NOMO-1 treated with DMSO at 0.1 percent for 48 hours (cell line): ENCODE measurements at regions not wholly inside any gene's neighbourhood (a gene's known extent, or its start where the extent isn't known, plus 50 kb on each side); places are given as distances from the start of the nearest gene placed in this dataset.

Source experiments
- DNase-seq: peaks from one replicate; lab custom pipeline; 2025; ENCODE audit not compliant: unreplicated experiment; lab: John Stamatoyannopoulos, UW

DNA sequence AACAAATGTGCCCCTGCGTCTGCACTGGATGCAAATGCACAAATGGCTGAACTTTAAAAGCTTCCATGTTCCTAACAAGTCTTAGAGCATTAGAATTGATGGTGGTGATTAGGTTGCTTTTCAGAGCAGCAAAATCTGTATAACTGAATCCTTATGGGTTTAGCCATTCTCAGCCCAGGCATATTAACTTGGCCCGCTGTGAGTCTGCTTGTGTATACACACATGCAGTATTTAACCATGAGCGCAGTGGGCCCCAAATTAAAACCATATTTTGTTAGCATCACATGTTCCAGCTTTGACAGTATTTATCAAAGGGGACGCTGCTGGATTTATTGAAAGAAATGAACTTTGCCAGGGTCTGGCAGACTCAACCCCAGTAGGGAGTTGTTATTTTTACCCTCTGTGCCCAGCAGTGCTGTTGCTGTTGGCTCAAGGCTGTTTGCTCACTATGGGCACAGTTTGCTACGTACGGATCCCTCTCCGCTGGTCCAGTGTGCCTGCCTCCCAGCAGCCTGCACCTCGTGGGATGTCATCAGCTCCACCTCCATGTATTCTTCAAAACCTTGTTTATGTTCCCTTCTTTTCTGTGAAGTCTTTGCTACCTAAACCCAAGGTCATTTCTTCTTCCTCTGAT, 144.7 kb downstream of the QRSL1 start:
- no peak for DNase-seq

DNA sequence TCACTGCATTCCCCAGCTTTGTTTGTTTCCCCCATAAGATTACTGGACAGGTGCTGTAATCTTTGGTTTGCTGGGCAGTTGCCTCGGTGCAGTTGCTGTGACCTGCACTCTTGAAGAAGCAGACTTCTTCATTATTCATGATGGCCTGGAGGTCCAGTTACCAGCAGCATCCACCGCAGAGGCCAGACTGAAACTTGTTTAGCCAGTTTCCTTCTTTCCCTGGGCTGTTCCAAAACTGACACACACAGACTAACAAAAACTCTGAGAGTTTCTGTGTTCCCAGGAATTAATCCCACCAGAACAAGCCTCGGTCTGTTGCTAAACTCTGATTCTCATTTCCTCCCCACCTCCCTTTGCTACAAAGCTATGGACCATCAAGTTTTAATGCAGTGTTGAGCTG, 144.1 kb downstream of the QRSL1 start:
- no peak for DNase-seq

DNA sequence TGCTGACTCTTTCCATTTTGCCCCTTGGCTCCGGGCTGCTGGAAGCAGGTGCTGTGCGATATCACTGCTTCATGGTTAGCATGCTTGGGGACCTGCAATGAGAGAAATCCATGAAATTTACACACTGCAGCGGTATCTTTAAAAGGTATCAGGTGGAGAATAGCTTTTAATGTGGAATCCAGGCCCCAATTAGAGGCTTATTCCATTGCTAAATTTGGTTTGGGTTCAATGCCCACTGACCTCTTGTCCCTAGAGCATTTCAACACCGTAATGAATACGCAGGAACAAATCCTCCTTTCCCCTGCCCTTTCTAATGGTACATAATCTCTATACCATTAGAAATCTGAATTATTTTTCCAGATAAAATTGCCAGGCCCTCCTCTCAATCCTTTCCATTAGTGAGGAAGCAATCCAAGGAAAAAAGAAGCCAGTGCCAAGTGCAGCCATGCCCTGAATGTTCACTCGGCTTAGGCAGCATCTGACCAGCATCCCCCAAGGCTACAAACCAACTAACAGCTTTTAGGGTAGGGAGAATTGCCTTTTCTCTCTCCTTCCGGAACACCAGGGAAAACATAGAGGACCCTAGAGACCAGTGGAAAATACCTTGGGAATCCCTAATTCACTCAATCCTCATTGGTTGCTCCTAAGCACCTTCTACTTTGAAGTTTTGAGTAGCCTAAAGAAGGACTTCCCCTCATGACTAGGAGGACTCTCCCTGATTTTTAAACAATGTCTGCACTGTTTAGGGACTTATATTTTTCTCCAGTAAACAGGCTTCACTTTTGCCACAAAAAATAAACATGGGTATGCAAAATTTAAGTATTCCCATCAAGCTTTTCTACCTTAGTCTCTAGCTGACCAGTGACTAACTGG, 143.1 kb downstream of the QRSL1 start:
- DNase-seq, result no peak

DNA sequence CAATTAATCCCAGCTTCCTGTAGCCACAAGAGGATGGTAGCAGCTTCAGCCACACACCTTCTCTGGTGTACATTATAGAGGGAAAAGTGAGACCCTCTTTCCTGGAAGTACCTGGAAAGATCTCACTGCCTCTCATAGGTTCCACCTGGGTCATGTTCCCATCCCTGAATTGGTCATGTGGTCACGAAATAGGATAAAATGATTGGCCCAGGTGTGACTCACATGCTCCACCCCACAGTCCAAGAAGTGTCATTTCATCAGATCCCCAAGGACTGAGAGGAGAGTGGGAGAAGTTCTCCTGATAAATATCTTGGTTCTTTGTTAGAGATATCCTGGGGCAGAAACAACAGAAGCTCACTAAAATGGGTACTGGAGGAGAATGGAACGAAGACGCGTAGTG, 142.4 kb downstream of the QRSL1 start:
- no peak for DNase-seq

DNA sequence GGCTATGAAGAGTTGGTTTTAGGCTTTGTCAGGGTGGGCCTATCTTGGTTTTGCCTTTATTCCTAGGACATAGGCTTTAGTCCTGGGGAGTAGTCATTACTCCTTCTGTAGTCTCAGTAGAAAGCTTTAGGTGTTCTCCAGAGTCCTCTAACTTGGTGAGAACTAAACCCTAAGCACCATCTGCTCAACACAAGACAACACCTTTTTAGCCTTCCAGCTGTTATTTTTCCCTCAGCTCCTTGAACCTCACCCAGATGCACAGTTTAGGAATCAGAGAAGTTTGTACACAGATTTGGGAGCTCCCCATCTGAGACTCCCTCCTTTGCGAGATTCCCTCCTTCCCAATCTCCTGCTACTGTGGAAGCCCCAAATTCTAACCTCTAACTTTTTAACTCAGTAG, 141.3 kb downstream of the QRSL1 start:
- no peak for DNase-seq

DNA sequence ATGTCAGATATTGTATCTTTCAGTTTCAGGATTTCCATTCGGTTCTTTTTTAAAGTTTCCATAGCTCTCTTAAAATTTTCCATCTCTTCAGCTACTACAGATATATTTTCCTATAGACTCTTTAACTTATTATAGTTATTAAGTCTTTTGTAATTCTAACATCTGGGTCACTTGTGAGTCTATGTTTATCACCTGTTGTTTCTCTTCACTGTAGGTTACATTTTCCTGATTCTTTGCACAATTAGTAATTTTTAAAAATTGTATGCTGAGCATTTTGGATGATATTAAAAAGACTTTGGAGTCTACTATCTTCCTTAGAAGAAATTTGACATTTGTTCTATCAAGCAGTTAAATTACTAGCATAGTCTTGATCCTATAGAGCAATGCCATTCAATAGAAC, 140.7 kb downstream of the QRSL1 start:
- no peak for DNase-seq

DNA sequence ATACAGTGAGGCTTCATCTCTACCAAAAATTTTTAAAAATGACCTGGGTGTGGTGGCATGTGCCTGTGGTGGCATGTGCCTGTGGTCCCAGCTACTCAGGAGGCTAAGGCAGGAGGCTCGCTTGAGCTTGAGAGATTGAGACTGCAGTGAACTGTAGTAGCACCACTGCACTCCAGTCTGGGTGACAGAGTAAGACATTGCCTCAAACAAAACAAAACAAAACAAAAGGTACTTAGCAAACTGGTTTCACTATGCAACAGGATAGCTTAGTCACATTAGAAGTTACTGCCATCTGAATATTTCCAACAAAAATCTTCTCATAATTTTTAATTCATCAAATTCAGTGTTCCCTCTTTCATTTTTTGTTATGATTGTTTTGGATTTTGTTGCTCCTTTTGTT, 137.9 kb downstream of the QRSL1 start:
- no peak for DNase-seq

DNA sequence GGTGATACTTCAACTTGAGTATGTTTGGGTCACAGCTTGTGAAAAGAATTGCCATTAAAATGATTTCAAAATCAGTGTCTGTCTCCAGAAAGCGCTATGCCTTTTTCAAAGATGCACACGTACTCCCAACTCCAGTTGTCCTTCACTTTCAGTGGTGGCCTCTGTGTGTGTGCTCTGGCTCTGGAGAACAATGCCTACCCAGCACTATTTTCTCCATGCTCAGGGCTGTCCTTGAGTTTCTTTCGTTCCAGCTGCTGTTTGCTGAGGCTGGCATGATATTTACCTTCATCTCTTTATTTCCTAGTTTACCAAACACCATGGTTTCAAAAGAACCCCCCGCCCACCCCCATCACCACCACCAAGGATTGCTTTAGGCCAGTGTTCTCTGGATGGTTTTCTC, 136.8 kb downstream of the QRSL1 start:
- no peak for DNase-seq

DNA sequence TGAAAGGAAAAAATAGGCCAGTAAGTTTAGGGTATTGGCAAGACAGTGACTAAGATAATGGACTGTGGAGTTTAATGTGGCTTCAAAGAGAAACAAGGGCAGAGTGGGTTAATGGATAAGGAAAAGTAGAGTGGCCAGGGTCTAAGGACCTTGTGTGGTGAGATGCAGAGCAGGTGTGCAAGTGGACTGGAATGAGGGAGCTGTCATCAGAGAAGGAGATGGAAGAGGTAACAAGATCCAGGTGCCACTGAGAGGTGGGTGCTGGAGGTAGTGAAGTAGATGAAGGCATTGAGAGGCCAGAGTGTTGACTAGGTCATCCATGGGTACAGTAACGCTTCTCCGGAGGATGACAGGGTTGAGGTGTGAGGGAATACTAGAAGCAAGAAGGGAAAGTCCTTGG, 136.1 kb downstream of the QRSL1 start:
- DNase-seq, result no peak

DNA sequence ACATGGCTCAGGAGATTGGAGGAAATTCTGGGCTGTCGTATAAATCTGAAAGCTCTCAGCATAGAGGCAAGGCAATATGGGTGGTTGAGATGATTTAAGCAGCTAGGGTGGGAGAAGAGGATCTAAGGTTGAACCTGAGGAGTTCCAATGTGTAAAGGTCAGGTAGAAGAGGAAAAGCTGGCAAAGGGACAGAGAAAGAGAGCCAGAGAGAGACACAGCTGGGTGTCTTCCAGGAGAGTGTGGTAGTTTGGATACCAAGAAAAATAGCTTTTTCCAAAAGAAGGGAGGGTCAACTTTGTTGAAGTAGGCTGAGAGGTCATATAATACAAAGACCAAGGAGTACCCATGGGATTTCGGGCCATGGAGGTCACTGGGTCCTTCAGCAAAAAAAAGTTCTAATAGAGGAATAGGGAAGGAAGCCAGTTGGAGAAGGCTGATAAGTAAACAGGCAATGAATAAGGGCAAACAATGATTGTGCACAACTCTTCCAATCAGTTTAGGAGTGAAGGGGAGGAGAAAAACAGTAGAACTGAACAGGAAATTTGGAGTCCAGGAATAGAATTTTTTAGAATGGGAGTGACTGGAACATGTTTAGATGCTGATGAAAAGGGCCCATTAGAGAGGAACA, 135.1 kb downstream of the QRSL1 start:
- no peak for DNase-seq

DNA sequence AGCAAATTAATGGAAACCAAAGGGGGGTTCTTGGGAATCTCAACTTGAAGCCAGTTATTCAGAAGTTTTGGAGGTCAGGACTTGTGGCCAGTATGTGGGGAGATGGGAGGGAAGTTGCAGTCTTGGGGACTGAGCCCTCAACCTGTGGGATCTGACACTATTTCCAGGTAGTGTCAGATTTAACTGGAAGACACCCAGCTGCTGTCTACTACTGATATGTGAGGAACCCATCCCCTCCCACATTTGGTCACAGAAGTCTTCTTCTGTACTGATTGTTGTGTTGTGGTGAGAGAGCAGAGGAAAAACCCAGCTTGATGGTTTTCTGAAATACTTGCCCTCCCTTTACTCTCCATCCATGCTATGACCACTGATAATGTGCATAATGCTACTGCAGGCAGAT, 134.0 kb downstream of the QRSL1 start:
- DNase-seq, result no peak

DNA sequence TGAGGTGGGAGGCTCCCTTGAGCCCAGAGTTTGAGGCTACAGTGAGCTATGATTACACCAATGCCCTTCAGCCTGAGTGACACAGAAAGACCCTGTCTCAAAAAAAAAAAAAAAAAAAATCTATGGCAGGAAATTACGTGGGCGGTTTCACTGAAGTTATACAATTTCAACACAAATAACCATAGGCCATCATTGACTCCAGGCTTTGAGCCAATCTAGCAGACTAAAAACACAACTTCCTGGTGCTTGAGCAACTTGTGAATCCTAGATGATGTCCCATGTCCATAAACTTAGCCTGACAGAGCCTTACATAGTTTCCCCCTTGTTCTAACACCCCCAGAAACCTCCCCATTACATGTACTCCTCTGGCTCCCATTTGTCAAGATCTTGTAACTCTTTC, 131.8 kb downstream of the QRSL1 start:
- no peak for DNase-seq

DNA sequence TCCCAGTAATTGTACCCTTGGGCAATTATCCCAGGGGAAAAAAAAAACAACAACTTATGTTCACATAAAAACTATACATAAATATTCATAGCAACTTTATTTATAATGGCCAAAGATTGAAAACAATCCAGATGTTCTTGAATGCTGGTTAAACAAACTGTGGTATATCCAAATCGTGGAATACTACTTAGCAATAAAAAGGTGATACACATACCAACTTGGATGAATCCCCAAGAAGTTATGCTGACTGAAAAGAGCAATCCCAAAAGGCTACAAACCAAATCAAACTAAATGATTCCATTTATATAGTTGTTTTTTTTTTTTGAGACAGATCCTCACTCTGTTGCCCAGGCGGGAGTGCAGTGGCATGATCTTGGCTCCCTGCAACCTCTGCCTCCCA, 129.7 kb downstream of the QRSL1 start:
- DNase-seq, result no peak

DNA sequence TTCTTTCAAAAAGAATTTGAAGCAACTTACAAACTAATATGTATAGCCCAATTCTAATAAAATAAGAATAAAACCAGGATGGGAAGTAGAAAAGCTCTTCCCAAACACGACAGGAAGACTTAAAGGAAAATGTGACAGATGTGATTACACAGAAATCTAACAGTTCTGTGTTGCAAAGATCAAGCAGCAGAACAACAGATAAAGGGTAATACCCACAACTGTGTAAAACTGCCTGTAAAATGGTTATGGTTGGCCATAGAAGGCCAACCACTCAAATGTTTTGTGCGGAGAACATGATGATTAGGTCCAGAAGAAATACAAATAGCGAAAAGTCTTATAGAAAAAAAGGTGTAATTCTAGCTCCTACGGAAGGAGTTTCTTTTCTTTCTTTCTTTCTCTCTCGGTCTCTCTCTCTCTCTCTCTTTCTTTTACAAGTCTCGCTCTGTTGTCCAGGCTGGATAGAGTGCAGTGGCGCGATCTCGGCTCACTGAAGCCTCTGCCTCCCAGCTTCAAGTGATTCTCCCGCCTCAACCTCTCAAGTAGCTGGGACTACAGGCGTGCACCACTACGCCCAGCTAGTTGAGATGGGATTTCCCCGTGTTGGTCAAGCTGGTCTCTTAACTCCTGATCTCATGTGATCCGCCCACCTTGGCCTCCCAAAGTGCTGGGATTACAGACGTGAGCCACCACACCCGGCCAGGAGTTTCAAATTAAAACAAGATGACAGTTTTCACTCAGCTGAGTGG, 128.5 kb downstream of the QRSL1 start:
- DNase-seq, result no peak

DNA sequence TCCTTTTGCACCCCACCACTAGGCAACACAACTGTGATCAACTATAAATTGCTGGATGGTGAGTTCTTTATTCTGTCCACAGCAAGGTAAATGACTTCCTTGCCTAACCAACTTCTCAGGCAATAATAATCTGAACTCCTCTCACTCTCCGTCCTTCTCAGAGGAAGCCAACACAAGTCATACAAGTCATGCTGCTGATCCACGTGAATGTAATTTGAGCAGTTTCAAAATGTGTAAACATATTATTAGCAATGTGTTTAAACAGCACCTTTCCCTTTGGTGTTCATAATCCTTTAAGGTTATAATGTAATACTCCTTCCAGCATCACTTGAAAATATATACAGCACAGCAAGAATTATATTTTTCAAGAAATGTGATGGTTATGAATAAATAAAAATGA, 127.9 kb downstream of the QRSL1 start:
- DNase-seq, result no peak

DNA sequence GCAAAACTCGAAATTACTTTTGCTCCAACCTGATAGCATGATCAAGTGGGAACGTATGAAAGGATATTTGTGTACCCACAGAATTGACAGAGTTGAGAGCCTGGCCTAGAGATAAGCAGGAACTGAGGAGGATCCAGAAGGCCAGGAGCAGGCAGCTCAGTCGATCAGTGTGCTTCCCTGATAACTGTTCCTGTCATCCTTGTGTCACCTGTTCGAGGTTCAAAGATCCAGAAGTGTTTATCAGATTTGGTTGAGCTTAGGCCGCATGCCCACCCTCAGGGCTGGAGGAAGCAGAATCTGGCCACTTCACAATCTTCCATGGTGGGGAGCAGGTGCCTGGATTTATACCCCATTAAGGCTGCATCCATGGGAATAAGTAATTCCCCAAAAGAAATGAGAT, 124.8 kb downstream of the QRSL1 start:
- no peak for DNase-seq

DNA sequence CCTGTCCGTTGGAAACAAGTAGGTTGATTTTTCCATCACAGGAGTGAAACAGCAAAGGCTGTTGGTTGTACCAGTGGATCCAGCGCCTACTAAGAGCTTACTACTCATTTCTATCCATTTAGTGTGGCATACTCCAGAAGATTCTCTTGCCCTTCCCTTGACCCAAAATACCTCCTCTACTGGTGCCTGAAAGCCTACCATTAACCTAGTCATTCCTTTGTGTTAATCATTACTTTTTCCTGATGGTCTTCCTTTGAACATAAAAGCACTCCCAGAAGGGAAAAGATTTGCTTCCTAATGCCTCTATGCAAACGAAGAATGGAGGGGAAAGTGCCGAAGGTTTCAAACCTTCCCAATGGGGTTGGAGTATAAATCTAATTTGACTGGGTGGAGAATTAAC, 123.3 kb downstream of the QRSL1 start:
- no peak for DNase-seq

DNA sequence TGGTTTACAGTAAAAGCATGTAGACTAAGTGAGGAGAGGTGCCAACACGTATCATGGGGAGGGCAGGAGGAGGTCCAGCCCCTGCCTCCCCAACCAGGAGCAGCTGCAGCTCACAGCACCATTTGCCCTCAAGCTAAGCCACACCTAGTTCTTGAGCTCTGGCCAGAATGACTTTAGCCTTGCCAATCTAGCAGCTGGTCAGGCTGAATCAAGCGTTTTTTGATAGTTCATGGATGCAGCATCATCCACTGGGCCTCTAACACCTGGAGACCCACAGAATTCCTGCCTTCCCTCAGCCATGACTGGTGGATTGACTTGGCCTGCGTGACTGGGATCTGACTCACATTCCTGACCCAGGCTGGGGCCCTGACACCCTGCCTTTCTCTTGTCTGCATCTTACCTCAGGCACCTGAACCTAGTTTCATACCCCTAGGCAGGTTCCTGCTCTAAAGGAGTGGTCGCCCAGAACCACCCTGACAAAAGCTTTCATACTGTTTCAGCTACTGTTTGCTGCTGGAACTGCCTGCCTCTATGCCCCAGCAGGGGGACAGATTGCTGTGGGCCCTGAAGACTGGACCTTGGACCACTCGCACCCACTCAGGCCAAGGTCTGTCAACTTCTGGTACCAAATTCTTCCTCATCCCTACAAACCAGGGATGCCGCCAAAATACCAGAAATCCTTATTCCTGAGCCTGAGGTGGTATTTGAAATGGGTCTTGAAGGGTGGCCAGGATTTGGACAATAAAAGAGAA, 122.3 kb downstream of the QRSL1 start:
- no peak for DNase-seq

DNA sequence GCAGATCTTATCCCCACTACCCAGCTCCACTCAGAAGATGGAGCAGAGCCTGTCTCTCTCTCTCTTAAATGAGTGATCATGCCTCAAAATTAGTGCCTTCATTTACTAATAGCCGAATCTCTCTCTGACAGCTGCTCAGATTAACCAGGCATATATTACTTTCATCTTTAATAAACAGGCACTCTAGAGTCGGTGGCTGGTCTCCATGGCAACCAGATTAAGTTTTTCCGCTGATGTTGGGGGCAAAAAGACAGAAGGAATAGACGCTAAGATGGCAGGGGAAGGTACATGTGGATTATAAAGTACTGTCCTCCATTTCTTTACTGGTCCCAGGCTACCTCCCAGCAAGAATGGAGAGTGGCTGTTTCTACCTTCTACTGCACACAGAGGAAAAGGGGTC, 121.6 kb downstream of the QRSL1 start:
- DNase-seq, result no peak

DNA sequence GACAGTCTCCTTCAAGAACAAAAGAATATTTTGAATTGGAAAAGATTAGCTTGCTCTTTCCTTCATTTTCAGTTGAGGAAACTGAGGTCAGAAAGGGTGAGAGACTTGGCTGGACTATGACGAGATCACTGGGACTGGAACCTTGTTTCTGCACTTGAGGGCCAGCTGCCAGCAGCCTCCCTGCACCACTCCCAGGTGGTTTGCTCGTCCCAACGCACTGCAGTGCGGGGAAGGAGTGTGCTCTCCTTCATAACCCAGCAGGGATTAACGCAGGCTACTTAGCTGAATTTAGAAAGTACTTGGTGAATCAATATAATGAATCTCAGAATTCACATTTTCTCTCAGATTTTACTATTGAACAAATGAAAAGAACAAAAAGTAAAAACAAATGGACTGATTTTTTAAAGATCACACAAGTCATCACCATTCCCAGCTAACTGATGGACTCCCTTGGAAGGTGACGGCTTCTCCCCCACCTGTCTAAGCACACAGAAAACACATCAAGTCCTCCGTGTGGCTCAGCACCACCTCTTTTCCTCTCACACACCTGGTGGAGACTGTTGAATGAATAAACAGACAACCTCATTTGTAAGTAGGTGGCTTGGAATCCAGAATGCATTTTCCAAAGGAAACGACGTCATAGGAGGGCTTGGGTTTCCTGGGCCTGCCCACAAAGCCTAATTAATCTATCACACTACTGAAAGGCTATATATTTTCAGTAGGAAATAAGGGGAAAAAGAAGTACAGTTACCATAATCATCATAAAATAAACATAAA, 121.0 kb downstream of the QRSL1 start:
- no peak for DNase-seq
